GM18519 (cell line): ENCODE measurements at regions not wholly inside any gene's neighbourhood (a gene's known extent, or its start where the extent isn't known, plus 50 kb on each side); places are given as distances from the start of the nearest gene placed in this dataset.

Experiments
- ATAC-seq: cut with Tn5 transposase; IDR thresholded peaks from one replicate; pipeline ENCODE4 v1.9.1; 2021; ENCODE audit warnings: mild to moderate bottlenecking, moderate library complexity; ENCODE audit not compliant: unreplicated experiment, low FRiP score

DNA sequence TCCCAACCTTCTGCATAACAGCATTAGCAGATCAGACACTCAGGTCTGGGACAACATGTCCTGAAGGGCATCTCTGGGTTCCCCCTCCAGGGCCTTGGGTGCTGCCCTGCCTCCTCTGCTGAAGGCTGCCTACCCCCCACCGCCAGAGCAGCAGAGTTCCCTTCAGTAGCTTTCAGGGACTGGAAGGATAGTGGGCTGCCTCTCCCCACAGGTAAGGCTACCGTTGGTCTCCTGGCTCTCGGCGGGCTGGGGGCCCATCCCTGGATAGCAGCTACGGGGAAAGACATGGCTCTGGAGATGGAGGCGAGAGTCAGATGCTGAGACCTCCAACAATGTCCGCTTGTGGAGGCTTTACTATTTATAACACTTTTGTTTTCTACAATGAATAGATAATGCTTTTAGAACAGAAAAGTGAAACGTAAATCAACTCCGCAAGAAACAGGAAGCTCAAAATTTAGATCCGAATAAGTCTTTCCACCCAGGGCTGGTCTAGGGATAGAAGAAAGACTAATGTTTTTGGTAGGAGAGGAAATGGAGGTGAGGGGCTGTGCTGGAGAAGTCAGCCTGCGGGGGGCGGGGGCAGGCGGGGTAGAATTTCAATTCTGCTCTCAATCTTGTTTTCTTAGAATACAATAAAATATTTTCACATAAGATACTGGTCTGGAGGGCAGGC lies 58.4 kb downstream of the ARL4C start:
- no peak for ATAC-seq

DNA sequence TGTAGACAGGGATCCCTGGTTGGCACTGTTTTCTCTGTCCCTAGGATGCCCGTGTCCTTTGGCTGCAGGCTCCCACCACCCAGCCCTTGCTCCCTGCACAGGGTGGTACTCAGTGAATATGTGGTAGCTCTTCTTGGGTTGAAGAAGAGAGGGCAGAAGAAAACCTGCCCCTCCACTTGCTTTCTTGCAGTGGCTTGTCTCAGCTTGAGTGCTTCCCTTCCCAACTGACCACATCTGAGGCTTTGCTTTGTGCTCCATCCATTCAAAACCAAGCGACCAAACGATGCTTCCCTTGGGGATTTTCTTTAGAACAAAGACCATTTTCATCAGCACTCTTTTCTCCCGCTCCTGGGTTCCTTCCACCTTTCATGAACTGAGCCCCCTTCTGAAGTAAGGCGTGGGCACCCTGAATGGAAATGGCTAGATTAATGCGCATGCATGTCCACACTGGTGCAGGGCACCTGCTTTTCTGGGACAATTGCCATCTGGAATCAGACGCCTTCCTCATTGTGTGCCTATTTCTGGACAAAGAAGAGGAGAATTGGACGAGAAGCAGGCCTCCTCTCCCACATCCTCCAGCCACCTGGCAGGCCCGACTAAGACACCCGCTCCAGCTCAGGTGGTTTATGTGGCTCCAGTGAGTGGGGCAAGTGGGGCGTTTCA lies 59.1 kb downstream of the ARL4C start:
- no peak for ATAC-seq

- ATAC-seq: no peak
Measured at GRCh38 chr2:234436482-234436837, 60.4 kb downstream of the ARL4C start.

- ATAC-seq: no peak
Measured at GRCh38 chr2:234435836-234436481, 60.9 kb downstream of the ARL4C start.

DNA sequence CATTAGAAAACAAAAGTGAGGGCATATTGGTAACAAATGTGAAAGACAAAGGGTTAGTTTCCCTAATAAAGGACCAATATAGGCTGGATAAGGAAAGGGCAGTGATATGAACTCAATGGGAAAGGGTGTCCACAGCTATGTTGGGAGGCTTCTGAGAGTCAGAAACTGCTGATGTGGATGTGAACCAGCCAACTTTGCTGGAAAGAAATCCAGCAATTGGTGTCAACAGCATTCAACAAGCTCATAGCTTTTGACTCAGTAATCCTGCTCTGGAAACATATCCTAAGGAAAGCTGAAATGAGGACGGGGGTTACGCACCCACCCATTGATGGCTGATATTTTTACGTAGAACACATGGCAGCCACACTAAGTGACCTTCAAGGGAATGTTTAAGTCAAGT lies 63.7 kb downstream of the ARL4C start:
- no peak for ATAC-seq

DNA sequence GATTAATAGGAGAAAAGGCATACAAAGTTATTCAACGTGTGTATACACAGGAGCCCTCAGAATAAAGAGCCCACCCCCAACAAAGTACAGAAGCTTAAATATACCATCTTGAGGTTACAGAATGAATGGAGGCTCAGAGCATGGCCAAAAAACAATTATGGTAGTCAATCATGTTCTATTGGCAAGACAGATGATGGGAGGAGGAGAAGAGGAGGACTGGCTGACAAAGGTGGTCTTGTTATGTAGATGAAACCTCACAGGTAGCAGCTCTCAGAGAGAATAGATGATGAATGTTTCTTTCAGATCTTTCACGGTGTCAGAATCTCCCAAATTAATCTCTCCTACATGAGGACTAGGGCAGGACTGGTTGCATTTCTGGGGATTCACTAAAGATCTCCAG lies 66.0 kb downstream of the ARL4C start:
- ATAC-seq: no peak

- no peak for ATAC-seq
Measured at GRCh38 chr2:234429265-234429664, 67.6 kb downstream of the ARL4C start.

GRCh38 chr2:234427081-234428061 lies 69.5 kb downstream of the ARL4C start:
- no peak for ATAC-seq

DNA sequence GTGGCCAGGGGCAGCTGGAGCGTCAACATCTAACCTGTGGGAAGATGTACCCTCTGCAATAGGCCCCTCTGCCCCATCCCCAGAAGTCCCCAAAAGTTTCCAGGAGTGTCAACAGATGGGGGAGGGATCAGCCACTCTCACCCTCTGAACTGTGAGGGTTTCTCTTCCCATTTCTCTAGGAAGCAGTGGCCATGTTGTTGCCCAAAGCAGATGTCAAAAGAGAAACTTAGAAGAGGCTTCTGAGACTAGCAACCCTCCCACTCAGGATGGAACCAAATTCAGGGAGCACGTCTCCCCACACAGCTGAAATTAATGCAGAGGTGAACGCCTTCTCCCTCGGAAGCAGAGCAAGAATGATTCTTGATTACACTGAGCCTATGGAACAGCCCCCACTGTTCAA lies 70.3 kb downstream of the ARL4C start:
- ATAC-seq: no peak

GRCh38 chr2:234425639-234426603 lies 71.0 kb downstream of the ARL4C start:
- ATAC-seq: no peak

GRCh38 chr2:234423884-234424283 lies 73.0 kb downstream of the ARL4C start:
- ATAC-seq: no peak

GRCh38 chr2:234422981-234423431 lies 73.9 kb downstream of the ARL4C start:
- no peak for ATAC-seq

DNA sequence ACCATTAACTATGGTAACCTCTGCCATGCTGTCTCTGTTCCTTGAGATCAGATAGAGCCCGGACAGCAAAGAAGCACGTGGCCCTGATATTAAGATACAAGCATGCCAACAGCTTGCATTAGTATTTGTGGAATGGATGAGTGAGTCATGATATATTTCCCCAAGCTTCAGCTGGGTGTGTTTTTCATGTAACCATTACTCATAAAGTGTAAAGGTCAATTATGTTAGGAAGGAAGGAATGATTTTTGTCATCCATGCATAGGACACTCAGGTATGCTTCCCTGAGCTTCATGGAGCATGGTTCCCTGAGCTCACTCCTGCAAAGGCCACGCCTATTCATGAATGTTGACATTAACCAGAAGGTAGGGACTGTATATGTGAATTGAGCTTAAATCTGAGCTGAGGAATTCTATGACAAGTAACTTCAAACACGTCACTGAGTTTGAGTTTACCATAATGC lies 74.6 kb downstream of the ARL4C start:
- ATAC-seq: no peak

GRCh38 chr2:234420408-234420807 lies 76.5 kb downstream of the ARL4C start:
- no peak for ATAC-seq

DNA sequence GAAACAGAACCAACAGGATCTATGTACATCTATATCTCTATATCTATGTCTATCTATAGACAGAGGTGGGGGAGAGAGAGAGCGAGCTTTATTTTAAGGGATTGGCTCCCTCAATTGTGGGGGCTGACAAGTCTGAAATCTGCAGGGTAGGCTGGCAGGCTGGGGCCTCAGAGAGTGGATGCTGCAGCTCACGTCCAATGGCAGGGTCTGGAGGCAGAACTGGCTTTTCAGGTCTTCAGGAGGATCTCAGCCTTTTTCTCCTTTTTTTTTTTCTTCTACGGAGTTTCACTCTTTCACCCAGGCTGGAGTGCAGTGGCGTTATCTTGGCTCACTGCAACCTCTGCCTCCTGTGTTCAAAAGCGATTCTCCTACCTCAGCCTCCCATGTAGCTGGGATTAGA lies 77.2 kb downstream of the ARL4C start:
- ATAC-seq: no peak

DNA sequence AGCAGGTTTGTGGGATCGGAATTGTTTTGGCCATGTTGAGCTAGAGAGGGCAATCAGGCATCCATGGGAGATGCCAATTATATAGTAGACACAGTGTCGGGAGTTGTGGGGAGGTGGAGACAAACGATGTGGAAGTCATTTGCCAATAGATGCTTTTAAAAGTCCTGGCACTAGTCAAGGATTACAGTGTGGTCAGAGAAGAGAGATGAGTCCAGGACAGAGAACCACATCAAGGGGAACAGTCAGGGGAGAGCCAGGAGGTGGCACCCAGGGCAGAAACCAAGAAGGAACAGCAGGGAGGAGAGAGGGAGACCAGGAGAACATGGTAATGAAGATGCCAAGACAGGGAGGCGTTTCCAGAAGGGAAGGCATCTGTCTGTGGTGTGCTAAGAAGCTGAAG lies 81.2 kb downstream of the ARL4C start:
- ATAC-seq: no peak

- ATAC-seq: no peak
Measured at GRCh38 chr2:234414596-234414995, 82.3 kb downstream of the ARL4C start.

DNA sequence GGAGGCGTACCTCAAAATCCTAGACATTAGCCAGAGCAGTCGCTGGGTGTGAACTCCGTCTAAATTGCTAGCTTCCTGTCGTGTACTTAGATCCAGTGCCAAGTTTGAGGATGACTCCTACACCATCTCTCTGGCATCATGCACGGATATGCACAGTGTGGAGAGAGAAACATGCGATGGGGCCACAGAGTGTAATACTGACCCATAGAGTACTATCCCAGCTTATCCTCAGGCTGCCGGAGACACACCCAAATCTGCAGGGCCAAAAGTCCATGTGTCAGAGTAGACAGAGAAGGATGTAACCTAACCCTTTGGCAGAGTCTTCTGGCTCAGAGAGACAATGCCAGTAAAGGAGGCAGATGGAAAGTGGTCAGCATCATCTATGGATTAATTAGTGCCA lies 84.2 kb downstream of the ARL4C start:
- ATAC-seq: no peak

DNA sequence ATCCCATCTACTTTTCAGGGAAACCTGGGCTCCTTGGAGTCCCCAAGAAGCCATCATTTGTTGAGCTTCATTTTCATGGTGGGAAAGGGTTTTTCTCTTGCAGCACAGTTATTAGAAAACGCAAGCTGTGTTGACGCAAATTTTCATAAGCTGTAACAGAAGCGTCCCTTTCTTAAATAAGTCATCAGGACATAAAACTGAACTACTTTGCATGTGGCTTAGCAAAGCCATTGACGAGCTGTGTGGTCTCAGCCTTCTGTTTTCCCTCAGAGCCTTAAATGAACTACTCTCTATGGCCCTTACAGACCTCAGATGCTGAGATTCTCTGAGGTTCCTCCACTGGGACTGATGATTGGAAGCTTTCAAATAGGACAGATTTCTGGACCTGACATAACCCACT lies 85.1 kb downstream of the ARL4C start:
- ATAC-seq: peak; percentile 61

DNA sequence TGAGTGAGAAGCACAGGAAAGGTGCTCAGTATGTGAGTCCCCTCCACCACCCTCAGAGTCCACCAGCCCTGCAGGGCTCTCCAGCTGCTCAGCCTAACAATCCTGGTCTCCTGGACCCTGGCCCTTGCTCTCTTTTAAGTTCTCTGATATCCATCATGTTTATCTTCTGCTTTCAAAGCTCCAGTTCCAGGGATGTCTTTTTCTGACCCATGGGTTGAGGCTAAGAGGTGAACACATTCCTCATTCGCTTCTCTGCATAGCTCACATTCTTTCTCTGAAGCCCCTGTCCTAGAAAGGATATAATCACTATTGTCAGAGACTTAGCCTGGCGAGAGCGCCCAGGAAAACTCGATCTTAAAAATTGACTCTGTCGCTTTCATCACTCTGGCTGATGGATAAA lies 86.4 kb downstream of the ARL4C start:
- ATAC-seq: no peak
